Endothelial cell of umbilical vein (primary cell): ENCODE measurements at regions not wholly inside any gene's neighbourhood (a gene's known extent, or its start where the extent isn't known, plus 50 kb on each side); places are given as distances from the start of the nearest gene placed in this dataset.

Source experiments
- BruUV-seq: library from RNA; stranded (reverse); fragments of 400-500 nt; replicated peaks from 2 replicates; lab custom pipeline; 2021; lab: Mats Ljungman, UMichigan
- CTCF ChIA-PET: fragments of 300-600, 350-600 bp; sonication (Branson Sonifier 250); formaldehyde crosslinking; loops from one replicate; lab custom pipeline; 2021; ENCODE audit warnings: antibody characterized with exemption, inconsistent platforms; lab: Charles Lee
- POLR2A ChIA-PET: fragments of 300-600, 350-600 bp; sonication (Branson Sonifier 250); formaldehyde crosslinking; loops from one replicate; lab custom pipeline; 2021; ENCODE audit warnings: antibody characterized with exemption, inconsistent platforms; lab: Charles Lee
- DNase-seq: peaks from one replicate; pipeline ENCODE4 v3.0.0-alpha.2; 2011; ENCODE audit warnings: low read depth, low spot score
- FAIRE-seq: peaks from 2 replicates; lab custom pipeline; 2011; peaks lifted over from hg19 to GRCh38; lab: Jason Lieb, UNC
- H2AFZ ChIP-seq: 2 replicates; pipeline ENCODE4 v1.6.0; 2012; ENCODE audit warnings: low read depth, low read length, control low read depth, inconsistent platforms
- H3K27ac ChIP-seq: 2 replicates; pipeline ENCODE4 v1.5.1; 2011; ENCODE audit warnings: low read depth, mild to moderate bottlenecking, control low read depth, low read length, moderate library complexity; ENCODE audit not compliant: insufficient read depth
- H3K27me3 ChIP-seq, 2 experiments: 2 replicates each; pipeline versions ENCODE4 v1.6.0 to v1.6.1; 2011; ENCODE audit warnings: low read length in 2 of 2, mixed read lengths in 1 of 2; ENCODE audit not compliant: control insufficient read depth in 2 of 2, insufficient read depth in 2 of 2
- H3K36me3 ChIP-seq, 2 experiments: 2 replicates in 1 of 2; 3 replicates in 1 of 2; pipeline ENCODE4 v1.5.1; 2011; ENCODE audit warnings: low read length in 2 of 2, mild to moderate bottlenecking in 1 of 2, moderate library complexity in 1 of 2; ENCODE audit not compliant: control insufficient read depth in 2 of 2, insufficient read depth in 2 of 2; ENCODE audit errors: extremely low read depth in 1 of 2
- H3K4me1 ChIP-seq: 3 replicates; pipeline ENCODE4 v1.5.1; 2011; ENCODE audit warnings: mild to moderate bottlenecking, low read length; ENCODE audit not compliant: control insufficient read depth, insufficient read depth; ENCODE audit errors: extremely low read depth
- H3K4me2 ChIP-seq: 2 replicates; pipeline ENCODE4 v1.6.1; 2011; ENCODE audit warnings: low read length, control low read depth, mixed read lengths; ENCODE audit not compliant: insufficient read depth
- H3K4me3 ChIP-seq, 3 experiments: fragments of 200-600 bp in 1 of 3; sonication (generic), shearing (Covaris generic) in 1 of 3; replicated peaks in 1 of 3; 2 replicates each; pipeline ENCODE4 v1.5.1; 2011 to 2016; ENCODE audit warnings: control low read depth in 3 of 3, low read length in 3 of 3, mild to moderate bottlenecking in 2 of 3, inconsistent platforms in 1 of 3, low read depth in 1 of 3, moderate library complexity in 1 of 3; ENCODE audit not compliant: insufficient read depth in 1 of 3
- H3K79me2 ChIP-seq: 2 replicates; pipeline ENCODE4 v1.6.0; 2012; ENCODE audit warnings: low read length, inconsistent platforms; ENCODE audit not compliant: control insufficient read depth, insufficient read depth
- H3K9ac ChIP-seq: replicated peaks from 2 replicates; pipeline ENCODE3; 2011; ENCODE audit warnings: low read length, control low read depth; ENCODE audit not compliant: insufficient read depth; ENCODE audit errors: extremely low read depth
- H3K9me1 ChIP-seq: replicated peaks from 3 replicates; pipeline ENCODE4 v1.6.0; 2011; ENCODE audit warnings: mild to moderate bottlenecking, low read length; ENCODE audit not compliant: control insufficient read depth, insufficient read depth; ENCODE audit errors: extremely low read depth
- H3K9me3 ChIP-seq: replicated peaks from 2 replicates; pipeline ENCODE4 v1.5.1; 2012; ENCODE audit warnings: low read length, inconsistent platforms; ENCODE audit not compliant: control insufficient read depth, insufficient read depth
- H4K20me1 ChIP-seq: replicated peaks from 2 replicates; pipeline ENCODE3; 2011; ENCODE audit warnings: mild to moderate bottlenecking, low read length; ENCODE audit not compliant: control insufficient read depth, insufficient read depth; ENCODE audit errors: extremely low read depth
- CTCF ChIP-seq, 2 donors: IDR thresholded peaks; 1 replicate in 1 of 2; 2 replicates in 1 of 2; pipeline ENCODE4 v1.5.1; 2011; ENCODE audit warnings: low read length in 2 of 2, mild to moderate bottlenecking in 2 of 2, moderate library complexity in 2 of 2, control low read depth in 1 of 2, inconsistent platforms in 1 of 2, low read depth in 1 of 2; ENCODE audit not compliant: insufficient read depth in 1 of 2; ENCODE audit errors: extremely low read depth in 1 of 2
- EZH2 ChIP-seq: IDR thresholded peaks from 2 replicates; pipeline ENCODE4 v1.6.1; 2012; ENCODE audit warnings: borderline replicate concordance, low read depth, mild to moderate bottlenecking, moderate library complexity, low read length, inconsistent platforms; ENCODE audit not compliant: severe bottlenecking
- FOS ChIP-seq: IDR thresholded peaks from 2 replicates; pipeline ENCODE4 v1.6.1; 2011; ENCODE audit warnings: mild to moderate bottlenecking, low read length, moderate library complexity, borderline replicate concordance; ENCODE audit not compliant: insufficient read depth
- GATA2 ChIP-seq: IDR thresholded peaks from 2 replicates; pipeline ENCODE4 v1.7.0; 2011; ENCODE audit warnings: low read depth, mild to moderate bottlenecking, moderate library complexity, mixed read lengths, low read length; ENCODE audit not compliant: insufficient read length, insufficient read depth
- JUN ChIP-seq: IDR thresholded peaks from 2 replicates; pipeline ENCODE4 v1.6.1; 2011; ENCODE audit warnings: borderline replicate concordance, low read depth; ENCODE audit not compliant: insufficient read length, insufficient read depth
- MAX ChIP-seq: IDR thresholded peaks from 2 replicates; pipeline ENCODE4 v1.6.1; 2011; ENCODE audit not compliant: insufficient read depth, insufficient read length
- MYC ChIP-seq: IDR thresholded peaks from one replicate; pipeline ENCODE4 v1.6.1; 2011; ENCODE audit warnings: mild to moderate bottlenecking, low read depth, low read length
- POLR2A ChIP-seq: IDR thresholded peaks from 2 replicates; pipeline ENCODE4 v1.6.1; 2012; ENCODE audit warnings: low read depth, mild to moderate bottlenecking, control low read depth, low read length
- POLR2AphosphoS5 ChIP-seq: IDR thresholded peaks from 2 replicates; pipeline ENCODE4 v1.6.1; 2012; ENCODE audit warnings: low read depth, mild to moderate bottlenecking, control low read depth, low read length, moderate library complexity; ENCODE audit not compliant: insufficient read depth
- dilution Hi-C: fragments of 300-500 bp; cut with MboI; formaldehyde crosslinking; loops from one replicate; pipeline ENCODE4 v1.15.0; 2019; ENCODE audit warnings: low sequenced_read_pairs; ENCODE audit not compliant: extremely low pct_ligation_motif_present
- intact Hi-C: fragments of 100-400 bp; cut with micrococcal nuclease; formaldehyde crosslinking; loops from one replicate; pipeline ENCODE4 v1.10.0; 2022

GRCh38 chr7:41837916-41838315 lies 135.0 kb upstream of the INHBA start:
- H3K9me3 ChIP-seq: no peaks in the 10 kb centered on the region
- H3K27ac ChIP-seq: no peak overlapping the region
- ChIA-PET CTCF (no interaction called here), POLR2A (no interaction called here)
- dilution Hi-C loops (no loop called here), intact Hi-C loops (no loop called here)
- TF ChIP-seq FOS (no peak), EZH2 (no peak), JUN (no peak), POLR2AphosphoS5 (no peak), MAX (no peak), MYC (no peak), GATA2 (no peak), CTCF (IDR thresholded peaks at IDR 0.05; ENCODE audit: extremely low read depth in 1 of 2, insufficient read depth in 1 of 2, low read depth in 1 of 2, low read length in 2 of 2) (no peak), POLR2A (no peak)
- H3K27me3 ChIP-seq: no peaks in the 10 kb centered on the region
- no peaks in the 10 kb centered on the region for H4K20me1 ChIP-seq
- no peaks in the 10 kb centered on the region for H3K9me1 ChIP-seq
- no peaks in the 10 kb centered on the region for H3K36me3 ChIP-seq
- H3K9ac ChIP-seq: no peak overlapping the region
- H3K4me1 ChIP-seq: no peaks in the 10 kb centered on the region
- H3K4me3 ChIP-seq: no peak overlapping the region
- DNase-seq (no peak), FAIRE-seq (no peak)
- H2AFZ ChIP-seq: no peak overlapping the region
- no peak overlapping the region for H3K4me2 ChIP-seq
- BruUV-seq: no TSS peak
- H3K79me2 ChIP-seq: no peaks in the 10 kb centered on the region
